ENCODE measurements at regions not wholly inside any gene's neighbourhood (a gene's known extent, or its start where the extent isn't known, plus 50 kb on each side); places are given as distances from the start of the nearest gene placed in this dataset.
"Not testable (repeated sequence)": the region's sequence is repeated elsewhere in the genome, so short reads cannot be mapped to it uniquely, and the experiment has no call there.

- Histone ChIP-seq H3K36me3 (ENCODE audit: control insufficient read depth, insufficient read depth, low read length) (no peaks in the 10 kb centered on the region), H3K4me3 (replicated peaks; ENCODE audit: low read depth, low read length) (no peak overlapping the region), H3K27me3 (replicated peaks; ENCODE audit: control insufficient read depth, insufficient read depth, low read length) (no peaks in the 10 kb centered on the region)
- TF ChIP-seq, protein P1, sequence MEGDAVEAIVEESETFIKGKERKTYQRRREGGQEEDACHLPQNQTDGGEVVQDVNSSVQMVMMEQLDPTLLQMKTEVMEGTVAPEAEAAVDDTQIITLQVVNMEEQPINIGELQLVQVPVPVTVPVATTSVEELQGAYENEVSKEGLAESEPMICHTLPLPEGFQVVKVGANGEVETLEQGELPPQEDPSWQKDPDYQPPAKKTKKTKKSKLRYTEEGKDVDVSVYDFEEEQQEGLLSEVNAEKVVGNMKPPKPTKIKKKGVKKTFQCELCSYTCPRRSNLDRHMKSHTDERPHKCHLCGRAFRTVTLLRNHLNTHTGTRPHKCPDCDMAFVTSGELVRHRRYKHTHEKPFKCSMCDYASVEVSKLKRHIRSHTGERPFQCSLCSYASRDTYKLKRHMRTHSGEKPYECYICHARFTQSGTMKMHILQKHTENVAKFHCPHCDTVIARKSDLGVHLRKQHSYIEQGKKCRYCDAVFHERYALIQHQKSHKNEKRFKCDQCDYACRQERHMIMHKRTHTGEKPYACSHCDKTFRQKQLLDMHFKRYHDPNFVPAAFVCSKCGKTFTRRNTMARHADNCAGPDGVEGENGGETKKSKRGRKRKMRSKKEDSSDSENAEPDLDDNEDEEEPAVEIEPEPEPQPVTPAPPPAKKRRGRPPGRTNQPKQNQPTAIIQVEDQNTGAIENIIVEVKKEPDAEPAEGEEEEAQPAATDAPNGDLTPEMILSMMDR (IDR thresholded peaks at IDR 0.05; ENCODE audit: insufficient read depth, low read length, poor library complexity, severe bottlenecking): no peak
- no peak for DNase-seq (ENCODE audit: extremely low read depth, insufficient read length)
These were observed 1719.9 kb downstream of the GRIK2 start for GRCh38 chr6:103113416-103113815.

GRCh38 chr6:103107985-103108384 lies 1714.5 kb downstream of the GRIK2 start:
- TF ChIP-seq, protein P1 (IDR thresholded peaks at IDR 0.05; ENCODE audit: insufficient read depth, low read length, poor library complexity, severe bottlenecking): no peak
- no peaks in the 10 kb centered on the region for H3K27me3 ChIP-seq (replicated peaks; ENCODE audit: control insufficient read depth, insufficient read depth, low read length)
- H3K4me3 ChIP-seq (replicated peaks; ENCODE audit: low read depth, low read length): no peak overlapping the region
- H3K36me3 ChIP-seq (ENCODE audit: control insufficient read depth, insufficient read depth, low read length): no peaks in the 10 kb centered on the region
- DNase-seq (ENCODE audit: extremely low read depth, insufficient read length): no peak

DNA sequence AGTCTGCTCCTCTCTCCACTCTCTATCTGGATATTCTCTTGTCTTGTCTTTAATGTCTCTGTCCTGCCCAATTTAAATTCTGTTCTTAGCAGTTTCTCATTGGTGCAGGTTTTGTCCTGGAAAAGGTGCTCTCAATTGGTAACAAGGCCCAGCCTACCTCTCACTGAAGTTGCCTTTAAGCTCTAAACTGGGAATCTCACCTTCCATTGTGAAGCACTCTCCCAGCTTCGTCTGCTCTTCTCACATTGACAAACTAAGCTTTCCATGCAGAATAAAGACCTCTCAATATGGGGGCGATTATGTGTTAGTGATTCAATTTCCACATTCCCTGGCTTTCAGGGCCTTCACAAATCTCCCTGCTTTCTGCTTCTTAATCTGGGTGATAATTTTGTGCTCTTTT lies 1712.2 kb downstream of the GRIK2 start:
- TF ChIP-seq, protein P1 (IDR thresholded peaks at IDR 0.05; ENCODE audit: insufficient read depth, low read length, poor library complexity, severe bottlenecking): no peak
- Histone ChIP-seq H3K4me3 (replicated peaks; ENCODE audit: low read depth, low read length) (no peak overlapping the region), H3K27me3 (replicated peaks; ENCODE audit: control insufficient read depth, insufficient read depth, low read length) (no peaks in the 10 kb centered on the region), H3K36me3 (ENCODE audit: control insufficient read depth, insufficient read depth, low read length) (no peaks in the 10 kb centered on the region)
- no peak for DNase-seq (ENCODE audit: extremely low read depth, insufficient read length)

DNA sequence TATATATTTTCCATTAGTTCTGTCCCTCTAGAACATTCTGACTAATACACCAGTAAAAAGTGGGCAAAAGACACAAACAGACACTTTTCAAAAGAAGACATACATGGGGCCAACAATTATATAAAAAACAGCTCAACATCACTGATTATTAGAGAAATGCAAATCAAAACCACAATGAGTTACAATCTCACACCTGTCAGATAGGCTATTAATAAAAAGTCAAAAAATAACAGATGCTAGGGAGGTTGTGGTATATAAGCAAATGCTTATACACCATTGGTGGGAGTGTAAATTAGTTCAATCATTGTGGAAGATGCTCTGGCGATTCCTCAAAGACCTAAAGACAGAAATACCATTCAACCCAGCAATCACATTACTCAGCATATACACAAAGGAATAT lies 1707.8 kb downstream of the GRIK2 start:
- Histone ChIP-seq H3K27me3 (replicated peaks; ENCODE audit: control insufficient read depth, insufficient read depth, low read length) (no peaks in the 10 kb centered on the region), H3K4me3 (replicated peaks; ENCODE audit: low read depth, low read length) (no peak overlapping the region), H3K36me3 (ENCODE audit: control insufficient read depth, insufficient read depth, low read length) (no peaks in the 10 kb centered on the region)
- no peak for DNase-seq (ENCODE audit: extremely low read depth, insufficient read length)
- TF ChIP-seq, protein P1 (IDR thresholded peaks at IDR 0.05; ENCODE audit: insufficient read depth, low read length, poor library complexity, severe bottlenecking): no peak

DNA sequence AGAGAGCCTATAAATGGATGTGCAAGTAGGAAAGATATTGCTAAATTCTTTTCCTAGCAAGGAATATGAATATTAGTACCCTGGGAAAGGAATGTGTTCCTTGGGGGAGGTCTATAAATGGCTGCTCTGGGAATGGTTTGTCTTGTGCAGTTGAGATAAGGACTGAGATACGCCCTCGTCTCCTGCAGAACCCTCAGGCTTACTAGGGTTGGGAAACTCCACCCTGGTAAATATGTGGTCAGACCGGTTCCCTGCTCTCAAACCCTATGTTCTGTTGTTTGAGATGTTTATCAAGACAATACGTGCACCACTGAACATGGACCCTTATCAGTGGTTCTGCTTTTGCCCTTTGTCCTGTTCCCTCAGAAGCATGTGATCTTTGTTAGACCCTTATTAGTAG lies 1698.9 kb downstream of the GRIK2 start:
- not testable (repeated sequence) for H3K27me3 ChIP-seq (replicated peaks; ENCODE audit: control insufficient read depth, insufficient read depth, low read length); DNase-seq (ENCODE audit: extremely low read depth, insufficient read length); H3K36me3 ChIP-seq (ENCODE audit: control insufficient read depth, insufficient read depth, low read length); H3K4me3 ChIP-seq (replicated peaks; ENCODE audit: low read depth, low read length)

DNA sequence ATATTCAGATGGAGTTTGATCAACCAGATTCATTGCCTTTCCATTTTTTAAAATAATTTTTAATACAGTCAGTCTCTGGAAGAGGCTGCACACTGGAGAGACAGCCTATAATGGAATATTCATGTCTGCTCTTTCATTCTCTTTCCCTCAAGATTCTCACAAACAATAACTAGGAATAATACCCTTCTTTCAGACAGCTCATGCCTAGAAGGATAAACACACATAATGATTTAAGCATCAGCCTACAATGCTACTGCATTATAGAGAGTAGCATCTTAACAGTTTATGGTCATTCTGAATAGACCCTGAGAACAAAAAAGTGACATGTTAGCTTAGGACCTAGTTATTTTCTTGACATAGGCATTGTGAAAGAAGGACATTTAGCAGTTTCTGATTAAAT lies 1692.3 kb downstream of the GRIK2 start:
- no peaks in the 10 kb centered on the region for H3K36me3 ChIP-seq (ENCODE audit: control insufficient read depth, insufficient read depth, low read length)
- TF ChIP-seq, protein P1 (IDR thresholded peaks at IDR 0.05; ENCODE audit: insufficient read depth, low read length, poor library complexity, severe bottlenecking): no peak
- no peak overlapping the region for H3K4me3 ChIP-seq (replicated peaks; ENCODE audit: low read depth, low read length)
- H3K27me3 ChIP-seq (replicated peaks; ENCODE audit: control insufficient read depth, insufficient read depth, low read length): no peaks in the 10 kb centered on the region
- DNase-seq (ENCODE audit: extremely low read depth, insufficient read length): no peak
